ENCODE measurements at regions not wholly inside any gene's neighbourhood (a gene's known extent, or its start where the extent isn't known, plus 50 kb on each side); places are given as distances from the start of the nearest gene placed in this dataset.

DNA sequence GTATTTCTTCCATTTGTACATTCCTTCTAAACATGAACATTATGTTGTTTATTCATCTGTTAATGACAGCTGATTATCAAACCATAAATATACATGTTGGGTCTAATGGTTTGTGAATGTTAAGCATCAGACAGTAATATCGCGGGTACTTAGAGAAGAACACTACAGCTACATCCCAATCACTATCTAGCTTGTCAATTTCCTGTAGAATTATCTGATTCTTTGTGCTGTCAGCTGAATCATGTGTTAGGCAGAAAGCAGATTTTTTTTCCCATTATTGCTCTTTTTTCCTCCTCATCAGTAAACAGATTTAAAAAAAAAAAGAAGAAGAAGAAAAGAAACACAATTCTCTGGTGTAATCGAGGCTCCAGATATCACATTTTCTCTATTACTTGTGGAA is 183.6 kb upstream of the CTBP2 start:
- dilution Hi-C loops (cut with MboI; ENCODE audit: extremely low pct_ligation_motif_present, low sequenced_read_pairs), result no loop called here
- no peaks in the 10 kb centered on the region for H3K9me3 ChIP-seq (ENCODE audit: control insufficient read depth, low read depth, low read length)
- no peak overlapping the region for H2AFZ ChIP-seq (ENCODE audit: control insufficient read depth, low read length)
- H3K9me1 ChIP-seq (ENCODE audit: control insufficient read depth, extremely low read depth, insufficient read depth, low read length), result no peaks in the 10 kb centered on the region
- H4K20me1 ChIP-seq (ENCODE audit: control insufficient read depth, extremely low read depth, insufficient read depth, low read length), result no peaks in the 10 kb centered on the region
- no peak overlapping the region for H3K27ac ChIP-seq (ENCODE audit: control insufficient read depth, insufficient read depth, low read length)
- H3K9ac ChIP-seq (ENCODE audit: control insufficient read depth, extremely low read depth, insufficient read depth, low read length), result no peak overlapping the region
- DNase-seq (ENCODE audit: low read depth, low spot score) (no peak), FAIRE-seq (no peak)
- peaks cover 7% of the 10 kb centered on the region for H3K27me3 ChIP-seq (ENCODE audit: control insufficient read depth, extremely low read depth, insufficient read depth, low read length)
- no peak for TF ChIP-seq EZH2 (IDR thresholded peaks at IDR 0.05; ENCODE audit: low read length)
- TF ChIP-seq, protein P1, sequence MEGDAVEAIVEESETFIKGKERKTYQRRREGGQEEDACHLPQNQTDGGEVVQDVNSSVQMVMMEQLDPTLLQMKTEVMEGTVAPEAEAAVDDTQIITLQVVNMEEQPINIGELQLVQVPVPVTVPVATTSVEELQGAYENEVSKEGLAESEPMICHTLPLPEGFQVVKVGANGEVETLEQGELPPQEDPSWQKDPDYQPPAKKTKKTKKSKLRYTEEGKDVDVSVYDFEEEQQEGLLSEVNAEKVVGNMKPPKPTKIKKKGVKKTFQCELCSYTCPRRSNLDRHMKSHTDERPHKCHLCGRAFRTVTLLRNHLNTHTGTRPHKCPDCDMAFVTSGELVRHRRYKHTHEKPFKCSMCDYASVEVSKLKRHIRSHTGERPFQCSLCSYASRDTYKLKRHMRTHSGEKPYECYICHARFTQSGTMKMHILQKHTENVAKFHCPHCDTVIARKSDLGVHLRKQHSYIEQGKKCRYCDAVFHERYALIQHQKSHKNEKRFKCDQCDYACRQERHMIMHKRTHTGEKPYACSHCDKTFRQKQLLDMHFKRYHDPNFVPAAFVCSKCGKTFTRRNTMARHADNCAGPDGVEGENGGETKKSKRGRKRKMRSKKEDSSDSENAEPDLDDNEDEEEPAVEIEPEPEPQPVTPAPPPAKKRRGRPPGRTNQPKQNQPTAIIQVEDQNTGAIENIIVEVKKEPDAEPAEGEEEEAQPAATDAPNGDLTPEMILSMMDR (optimal IDR thresholded peaks at IDR 0.05 in 1 of 3, IDR thresholded peaks at IDR 0.05 in 1 of 3, conservative IDR thresholded peaks at IDR 0.05 in 1 of 3; ENCODE audit: extremely low read depth in 1 of 3, insufficient read depth in 2 of 3, low read length in 3 of 3), result no peak
- H3K4me2 ChIP-seq (ENCODE audit: control insufficient read depth, extremely low read depth, insufficient read depth, low read depth, low read length), result no peak overlapping the region
- H3K4me3 ChIP-seq (ENCODE audit: control insufficient read depth in 2 of 3, extremely low read depth in 1 of 3, insufficient read depth in 2 of 3, low read depth in 1 of 3, low read length in 3 of 3), result no peak overlapping the region
- no peaks in the 10 kb centered on the region for H3K36me3 ChIP-seq (ENCODE audit: control insufficient read depth in 2 of 2, extremely low read depth in 1 of 2, insufficient read depth in 2 of 2, low read length in 2 of 2)
- no peaks in the 10 kb centered on the region for H3K4me1 ChIP-seq (ENCODE audit: control insufficient read depth, extremely low read depth, insufficient read depth, low read length)
- no peaks in the 10 kb centered on the region for H3K79me2 ChIP-seq (ENCODE audit: control insufficient read depth, insufficient read depth, low read length)

DNA sequence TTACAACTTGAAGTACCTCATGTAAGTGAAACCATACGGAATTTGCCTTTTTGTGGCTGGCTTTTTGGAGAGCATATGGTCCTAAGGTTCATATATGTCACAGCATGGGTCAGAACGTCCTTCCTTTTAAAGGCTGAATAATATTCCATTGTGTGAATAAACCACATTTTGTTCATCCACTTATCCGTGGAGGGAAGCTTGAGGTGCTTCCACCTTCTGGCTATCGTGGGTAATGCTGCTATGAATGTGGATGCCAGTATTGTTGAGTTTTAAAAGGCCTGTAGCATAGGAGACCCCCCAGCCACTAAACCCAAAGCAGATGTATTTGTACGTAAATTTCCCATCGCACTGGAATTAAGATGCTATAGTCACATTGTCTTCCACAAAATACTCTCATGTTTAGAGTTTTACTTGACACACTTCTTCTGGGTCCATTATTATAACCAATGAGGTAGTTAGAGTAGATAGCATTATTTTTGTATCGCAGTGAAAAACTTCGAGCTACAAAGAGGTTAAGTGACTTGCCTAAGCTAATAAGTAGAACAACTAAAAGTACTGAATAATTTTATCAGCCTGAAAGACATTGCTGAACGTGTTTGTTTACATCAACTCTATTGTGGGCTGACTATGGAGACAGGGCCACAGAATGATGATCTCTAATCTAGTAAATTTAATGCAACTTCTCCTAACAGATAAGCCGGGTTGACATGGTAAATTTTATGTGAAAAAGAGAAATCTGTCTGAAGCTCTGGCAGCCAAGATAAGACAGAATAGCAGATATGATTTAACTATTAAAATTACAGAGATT is 183.0 kb upstream of the CTBP2 start:
- no peaks in the 10 kb centered on the region for H3K9me1 ChIP-seq (ENCODE audit: control insufficient read depth, extremely low read depth, insufficient read depth, low read length)
- DNase-seq (ENCODE audit: low read depth, low spot score) (no peak), FAIRE-seq (peak; percentile 71)
- H3K9ac ChIP-seq (ENCODE audit: control insufficient read depth, extremely low read depth, insufficient read depth, low read length), result no peak overlapping the region
- TF ChIP-seq, protein P1 (optimal IDR thresholded peaks at IDR 0.05 in 1 of 3, IDR thresholded peaks at IDR 0.05 in 1 of 3, conservative IDR thresholded peaks at IDR 0.05 in 1 of 3; ENCODE audit: extremely low read depth in 1 of 3, insufficient read depth in 2 of 3, low read length in 3 of 3), result peak; percentile 57 to 70 (median 66)
- no peak for TF ChIP-seq EZH2 (IDR thresholded peaks at IDR 0.05; ENCODE audit: low read length)
- H3K4me2 ChIP-seq (ENCODE audit: control insufficient read depth, extremely low read depth, insufficient read depth, low read depth, low read length), result no peak overlapping the region
- no peak overlapping the region for H3K4me3 ChIP-seq (ENCODE audit: control insufficient read depth in 2 of 3, extremely low read depth in 1 of 3, insufficient read depth in 2 of 3, low read depth in 1 of 3, low read length in 3 of 3)
- H2AFZ ChIP-seq (ENCODE audit: control insufficient read depth, low read length), result no peak overlapping the region
- H3K27me3 ChIP-seq (ENCODE audit: control insufficient read depth, extremely low read depth, insufficient read depth, low read length), result peaks cover 7% of the 10 kb centered on the region
- H3K9me3 ChIP-seq (ENCODE audit: control insufficient read depth, low read depth, low read length), result no peaks in the 10 kb centered on the region
- dilution Hi-C loops (cut with MboI; ENCODE audit: extremely low pct_ligation_motif_present, low sequenced_read_pairs), result no loop called here
- no peaks in the 10 kb centered on the region for H4K20me1 ChIP-seq (ENCODE audit: control insufficient read depth, extremely low read depth, insufficient read depth, low read length)
- no peak overlapping the region for H3K27ac ChIP-seq (ENCODE audit: control insufficient read depth, insufficient read depth, low read length)
- no peaks in the 10 kb centered on the region for H3K79me2 ChIP-seq (ENCODE audit: control insufficient read depth, insufficient read depth, low read length)
- H3K36me3 ChIP-seq (ENCODE audit: control insufficient read depth in 2 of 2, extremely low read depth in 1 of 2, insufficient read depth in 2 of 2, low read length in 2 of 2), result no peaks in the 10 kb centered on the region
- no peaks in the 10 kb centered on the region for H3K4me1 ChIP-seq (ENCODE audit: control insufficient read depth, extremely low read depth, insufficient read depth, low read length)

Measured in keratinocyte (primary cell).